Stimulated activated CD8-positive, alpha-beta memory T cell treated with anti-CD3 and anti-CD28 coated beads, Interleukin-2, amount 100 ng/mL, for 1 hour (primary cell): ENCODE measurements at regions not wholly inside any gene's neighbourhood (a gene's known extent, or its start where the extent isn't known, plus 50 kb on each side); places are given as distances from the start of the nearest gene placed in this dataset.
"Not testable (repeated sequence)": the region's sequence is repeated elsewhere in the genome, so short reads cannot be mapped to it uniquely, and the experiment has no call there.

Source experiments
- DNase-seq, 2 donors: peaks; one replicate each; pipeline ENCODE4 v3.0.0-alpha.2; 2020; ENCODE audit warnings: low read depth in 2 of 2

GRCh38 chr14:94836849-94837248 lies 66.9 kb upstream of the GSC start:
- no peak for DNase-seq

- no peak for DNase-seq
Measured at GRCh38 chr14:94833633-94834032, 63.7 kb upstream of the GSC start.

- DNase-seq: no peak
Measured at GRCh38 chr14:94831085-94831484, 61.2 kb upstream of the GSC start.

GRCh38 chr14:94827711-94828447 lies 58.0 kb upstream of the GSC start:
- DNase-seq: no peak

- no peak for DNase-seq
Measured at GRCh38 chr14:94826774-94827173, 56.9 kb upstream of the GSC start.

- no peak for DNase-seq
Measured at GRCh38 chr14:94823556-94824341, 53.8 kb upstream of the GSC start.

- DNase-seq: no peak
Measured at GRCh38 chr14:94821705-94822104, 51.8 kb upstream of the GSC start.

GRCh38 chr14:94820932-94821331 lies 51.0 kb upstream of the GSC start:
- DNase-seq: not testable (repeated sequence)
